Adrenal gland (tissue), 5 donors: ENCODE measurements at regions not wholly inside any gene's neighbourhood (a gene's known extent, or its start where the extent isn't known, plus 50 kb on each side); places are given as distances from the start of the nearest gene placed in this dataset.

Experiments used
- POLR2A ChIP-seq, 2 donors: fragments of 450-650 bp; IDR thresholded peaks; one replicate each; pipeline ENCODE4 v1.6.1; 2017; ENCODE audit warnings: antibody characterized with exemption in 2 of 2, mild to moderate bottlenecking in 2 of 2, moderate library complexity in 1 of 2
- TF ChIP-seq, protein P1 (sequence below), 6 experiments: fragments of 450-650 bp in 4 of 6; fragments of 200-600 bp in 2 of 6; sonication (generic) in 1 of 6; IDR thresholded peaks; 1 replicate in 5 of 6; 2 replicates in 1 of 6; pipeline versions ENCODE4 v1.5.1 to v1.8.0; 2016 to 2021; ENCODE audit warnings: antibody characterized with exemption in 6 of 6, mild to moderate bottlenecking in 2 of 6, moderate library complexity in 1 of 6
- donor health status: DM: no; HTN: no; CAD: no.

DNA sequence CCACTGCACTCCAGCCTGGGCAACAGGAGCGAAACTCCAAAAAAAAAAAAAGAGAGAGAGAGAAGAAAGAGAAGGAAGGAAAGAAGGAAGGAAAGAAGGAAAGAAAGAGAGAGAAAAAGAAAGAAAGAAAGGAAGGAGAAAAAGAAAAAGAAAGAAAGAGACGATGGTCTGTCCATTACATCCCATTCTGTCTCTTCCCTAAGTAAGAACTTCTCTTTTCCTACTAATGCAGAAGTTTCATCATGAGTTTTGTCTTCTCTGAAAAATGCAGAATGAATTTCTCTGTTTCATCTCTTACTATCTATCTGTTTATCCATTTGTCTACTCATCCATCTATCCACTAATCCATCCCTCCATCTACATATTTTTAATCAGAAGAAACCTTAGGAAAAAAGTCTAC lies 94.9 kb upstream of the MED13 start:
- TF ChIP-seq, protein P1, sequence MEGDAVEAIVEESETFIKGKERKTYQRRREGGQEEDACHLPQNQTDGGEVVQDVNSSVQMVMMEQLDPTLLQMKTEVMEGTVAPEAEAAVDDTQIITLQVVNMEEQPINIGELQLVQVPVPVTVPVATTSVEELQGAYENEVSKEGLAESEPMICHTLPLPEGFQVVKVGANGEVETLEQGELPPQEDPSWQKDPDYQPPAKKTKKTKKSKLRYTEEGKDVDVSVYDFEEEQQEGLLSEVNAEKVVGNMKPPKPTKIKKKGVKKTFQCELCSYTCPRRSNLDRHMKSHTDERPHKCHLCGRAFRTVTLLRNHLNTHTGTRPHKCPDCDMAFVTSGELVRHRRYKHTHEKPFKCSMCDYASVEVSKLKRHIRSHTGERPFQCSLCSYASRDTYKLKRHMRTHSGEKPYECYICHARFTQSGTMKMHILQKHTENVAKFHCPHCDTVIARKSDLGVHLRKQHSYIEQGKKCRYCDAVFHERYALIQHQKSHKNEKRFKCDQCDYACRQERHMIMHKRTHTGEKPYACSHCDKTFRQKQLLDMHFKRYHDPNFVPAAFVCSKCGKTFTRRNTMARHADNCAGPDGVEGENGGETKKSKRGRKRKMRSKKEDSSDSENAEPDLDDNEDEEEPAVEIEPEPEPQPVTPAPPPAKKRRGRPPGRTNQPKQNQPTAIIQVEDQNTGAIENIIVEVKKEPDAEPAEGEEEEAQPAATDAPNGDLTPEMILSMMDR (IDR thresholded peaks at IDR 0.05): no peak
- no peak for TF ChIP-seq POLR2A (IDR thresholded peaks at IDR 0.05)
